ENCODE measurements at regions not wholly inside any gene's neighbourhood (a gene's known extent, or its start where the extent isn't known, plus 50 kb on each side); places are given as distances from the start of the nearest gene placed in this dataset.

DNA sequence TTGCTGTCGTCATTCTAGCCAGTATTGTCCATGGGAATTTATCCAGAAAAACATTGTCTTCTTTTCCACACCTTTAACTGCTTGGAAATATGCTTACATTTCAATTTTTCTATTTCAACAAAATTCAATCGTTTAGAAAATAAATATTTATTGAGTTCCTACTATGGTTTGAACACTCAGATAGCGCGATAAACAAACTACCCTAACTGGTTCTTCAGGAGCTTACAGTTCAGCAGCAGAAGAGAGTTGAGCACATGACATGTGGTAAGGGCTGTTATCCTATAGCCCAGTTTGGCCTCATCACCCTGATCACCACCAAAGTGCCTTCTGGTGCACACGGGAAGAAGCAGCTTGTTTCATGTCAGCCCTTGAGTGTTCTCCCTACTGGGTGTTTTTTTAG lies 375.2 kb upstream of the SMIM21 start:
- TF ChIP-seq CTCF (IDR thresholded peaks at IDR 0.05; ENCODE audit: insufficient read depth, low read length, poor library complexity, severe bottlenecking), result no peak
- no peak for TF ChIP-seq EZH2phosphoT487 (conservative IDR thresholded peaks at IDR 0.05; ENCODE audit: low read length)
